Fibroblast of villous mesenchyme (primary cell): ENCODE measurements at regions not wholly inside any gene's neighbourhood (a gene's known extent, or its start where the extent isn't known, plus 50 kb on each side); places are given as distances from the start of the nearest gene placed in this dataset.

Experiments used
- DNase-seq: peaks from one replicate; pipeline ENCODE4 v3.0.0-alpha.2; 2010; ENCODE audit warnings: low read depth
- H3K4me3 ChIP-seq: 2 replicates; pipeline ENCODE4 v1.5.1; 2011; ENCODE audit warnings: low read depth, mild to moderate bottlenecking, low read length
- CTCF ChIP-seq: IDR thresholded peaks from 2 replicates; pipeline ENCODE4 v1.5.1; 2012; ENCODE audit warnings: low read depth, mild to moderate bottlenecking, low read length; ENCODE audit not compliant: insufficient read depth

- H3K4me3 ChIP-seq, result no peak overlapping the region
- TF ChIP-seq CTCF, result no peak
- peak; percentile 48 for DNase-seq
Observed at GRCh38 chr17:72412650-72413076, 291.8 kb downstream of the SOX9 start.

GRCh38 chr17:72413077-72414031 is 292.5 kb downstream of the SOX9 start:
- no peak for DNase-seq
- no peak overlapping the region for H3K4me3 ChIP-seq
- no peak for TF ChIP-seq CTCF

GRCh38 chr17:72414032-72414396 is 293.2 kb downstream of the SOX9 start:
- TF ChIP-seq CTCF, result no peak
- no peak overlapping the region for H3K4me3 ChIP-seq
- no peak for DNase-seq

DNA sequence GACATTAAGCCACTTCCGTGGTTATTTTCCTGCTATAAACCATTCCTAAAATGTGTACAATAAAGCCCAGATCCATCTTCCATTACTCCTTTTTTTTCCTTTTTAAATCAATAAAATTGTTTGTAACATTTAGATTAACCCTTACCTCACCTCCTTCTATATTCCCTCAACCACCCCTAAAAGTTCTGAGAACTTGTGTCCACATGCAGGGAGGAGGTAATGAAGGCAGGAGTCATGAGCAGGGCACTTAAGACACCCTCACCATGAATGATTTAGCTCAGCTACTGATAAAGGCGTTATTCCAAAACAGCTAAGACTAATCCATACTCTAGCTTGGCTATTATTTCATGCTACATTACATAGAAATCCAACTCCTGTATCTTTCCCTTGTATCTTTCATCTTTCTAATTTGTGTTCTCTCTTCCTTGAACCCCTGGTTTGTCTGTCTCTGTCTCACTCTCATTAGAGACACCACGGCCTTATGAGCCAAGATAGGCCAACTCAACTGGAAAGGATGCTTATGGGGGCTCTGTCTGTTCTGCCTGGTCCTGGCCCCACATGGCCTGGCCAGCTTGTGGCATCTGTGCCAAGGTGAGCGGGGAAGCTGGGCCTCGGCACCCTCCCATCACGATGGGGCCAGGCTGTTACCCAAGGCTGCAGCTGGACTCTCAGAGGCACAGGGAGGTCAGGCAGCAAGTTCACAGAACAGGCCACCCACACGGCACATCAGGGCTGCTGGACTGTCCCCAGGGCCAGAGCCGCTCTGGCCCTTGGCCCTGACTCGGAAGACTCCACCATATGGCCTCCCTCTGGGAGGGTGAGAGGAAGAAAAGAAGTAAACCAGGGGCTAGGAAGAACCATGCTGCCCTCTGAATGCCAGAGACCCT is 294.4 kb downstream of the SOX9 start:
- TF ChIP-seq CTCF, result no peak
- DNase-seq, result no peak
- H3K4me3 ChIP-seq, result no peak overlapping the region

DNA sequence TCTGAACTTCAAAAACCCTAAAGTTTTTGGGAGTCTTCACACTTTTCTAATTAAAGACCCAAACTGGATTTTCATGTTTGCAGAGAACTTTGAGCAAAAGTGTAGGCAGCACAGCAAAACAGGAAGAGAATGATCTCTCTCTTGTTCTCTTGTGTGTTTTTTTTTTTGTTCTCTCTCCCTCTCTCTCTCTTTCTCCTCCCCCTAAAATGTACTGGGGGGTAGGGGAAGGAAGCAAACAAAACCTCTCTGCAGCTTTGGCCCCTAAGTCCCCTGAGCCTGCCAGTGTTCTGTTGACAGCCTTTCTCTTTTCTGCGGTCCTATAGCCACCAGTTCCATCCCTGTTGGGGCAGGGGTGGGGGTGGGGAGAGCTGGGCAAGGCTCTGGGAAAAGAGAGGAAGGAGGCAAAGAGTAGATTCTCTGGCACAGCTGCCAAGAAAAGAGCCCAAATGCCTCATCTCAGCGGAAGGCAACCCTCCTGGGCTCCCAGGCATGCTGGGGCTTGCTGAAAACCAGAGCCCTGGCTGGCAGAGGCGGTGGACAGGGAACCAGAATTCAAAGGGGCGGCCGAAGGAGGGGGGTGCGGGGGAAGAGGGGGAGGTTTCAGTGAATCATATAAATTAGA is 295.3 kb downstream of the SOX9 start:
- DNase-seq, result no peak
- H3K4me3 ChIP-seq, result no peak overlapping the region
- TF ChIP-seq CTCF, result no peak

- no peak overlapping the region for H3K4me3 ChIP-seq
- no peak for TF ChIP-seq CTCF
- no peak for DNase-seq
Observed at GRCh38 chr17:72416905-72417304, 296.1 kb downstream of the SOX9 start.
